HG02885 (cell line): ENCODE measurements at regions not wholly inside any gene's neighbourhood (a gene's known extent, or its start where the extent isn't known, plus 50 kb on each side); places are given as distances from the start of the nearest gene placed in this dataset.

Source experiments
- ATAC-seq: cut with Tn5 transposase; IDR thresholded peaks from one replicate; pipeline ENCODE4 v1.9.1; 2021; ENCODE audit warnings: mild to moderate bottlenecking; ENCODE audit not compliant: unreplicated experiment, poor library complexity

DNA sequence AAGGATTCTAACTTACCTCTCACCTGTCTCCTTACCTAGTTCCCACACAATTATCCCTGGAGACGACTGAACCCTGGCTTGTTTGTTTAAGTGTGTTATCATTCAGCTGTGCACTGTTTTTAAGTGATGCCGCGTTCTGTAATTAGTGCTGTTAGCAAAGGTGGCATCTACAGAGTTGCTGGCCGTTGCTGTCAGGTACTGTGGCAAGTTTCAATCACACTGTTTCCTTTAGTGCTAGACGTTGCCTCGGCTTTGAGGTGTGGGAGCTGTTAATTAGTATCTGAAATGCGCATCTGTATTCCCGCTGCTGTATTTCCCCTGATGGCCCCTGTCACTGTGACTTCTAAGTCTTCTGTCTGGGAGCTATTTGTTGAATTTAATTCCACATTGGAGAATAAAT, 193.8 kb upstream of the GAS1 start:
- ATAC-seq, result no peak

- ATAC-seq, result no peak
Measured at GRCh38 chr9:87146933-87147332, 199.6 kb upstream of the GAS1 start.

DNA sequence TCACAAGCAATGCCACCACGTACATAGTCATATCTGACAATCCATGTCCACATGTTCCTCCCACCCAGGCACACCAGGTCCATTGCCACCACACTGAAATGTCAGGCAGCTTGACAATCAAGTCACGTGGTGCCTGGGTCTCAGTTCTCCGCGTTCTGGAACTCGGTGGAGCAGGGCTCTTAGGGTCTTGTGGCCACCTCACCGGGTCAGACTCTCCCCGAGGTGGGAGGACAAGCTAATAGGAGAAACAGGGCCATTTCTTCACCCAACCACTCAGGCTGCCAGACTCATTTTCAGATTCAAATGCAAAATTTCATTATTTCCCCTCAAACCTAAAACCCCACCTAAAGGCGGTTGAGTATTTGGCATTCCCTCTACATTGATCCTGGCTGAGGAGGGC, 200.5 kb upstream of the GAS1 start:
- ATAC-seq, result no peak

GRCh38 chr9:87148331-87149104, 201.2 kb upstream of the GAS1 start:
- ATAC-seq, result no peak

- ATAC-seq, result no peak
Measured at GRCh38 chr9:87149799-87150198, 202.5 kb upstream of the GAS1 start.

- ATAC-seq, result no peak
Measured at GRCh38 chr9:87152256-87152655, 204.9 kb upstream of the GAS1 start.

DNA sequence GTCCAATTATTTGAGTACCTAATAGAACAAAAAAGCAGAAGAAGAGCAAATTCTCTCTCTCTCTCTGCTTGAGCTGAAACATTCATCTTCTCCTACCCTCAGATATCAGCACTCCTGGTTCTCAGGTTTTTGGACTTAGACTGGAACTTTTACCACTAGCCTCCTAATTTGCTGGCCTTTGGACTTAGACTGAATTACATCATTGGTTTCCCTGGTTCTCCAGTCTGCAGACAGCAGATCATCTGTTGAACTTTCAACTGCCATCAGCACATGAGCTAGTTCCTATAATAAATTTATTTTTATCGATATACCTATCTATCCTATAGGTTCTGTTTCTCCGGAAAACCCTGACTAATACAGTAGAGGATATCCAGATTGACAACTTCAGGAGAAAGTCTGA, 208.9 kb upstream of the GAS1 start:
- ATAC-seq, result no peak

DNA sequence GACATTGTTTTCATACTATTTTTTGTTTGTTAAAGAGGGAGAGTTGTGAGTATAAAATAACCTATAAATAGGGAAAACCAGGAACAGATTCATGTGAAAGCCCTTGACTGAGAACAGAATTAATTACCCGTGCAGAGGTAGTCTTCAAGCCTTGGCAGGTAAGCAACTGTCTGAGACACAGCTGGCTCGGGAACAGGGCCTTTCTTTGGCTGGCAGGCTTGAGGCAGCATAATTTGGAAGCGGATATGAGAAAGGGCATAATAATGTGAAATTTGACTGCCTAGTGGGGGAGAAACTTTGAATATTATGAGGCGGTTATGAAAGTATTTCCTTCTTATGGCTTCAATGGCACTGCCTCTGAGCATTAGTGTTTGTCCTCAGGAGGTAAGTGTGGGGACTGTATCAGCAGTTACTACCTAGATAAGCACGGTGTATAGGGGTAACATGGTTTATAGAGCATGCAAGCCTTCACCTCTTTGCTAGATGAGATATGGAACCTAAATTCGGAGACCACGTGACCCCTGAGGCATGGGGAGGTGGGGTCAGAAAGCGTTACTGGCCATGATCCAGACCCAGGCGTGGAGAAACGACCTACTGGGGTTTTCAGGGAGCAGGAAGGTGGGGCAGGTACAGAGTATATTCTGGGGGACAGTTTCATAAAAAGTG, 210.2 kb upstream of the GAS1 start:
- no peak for ATAC-seq

- ATAC-seq, result no peak
Measured at GRCh38 chr9:87158765-87159164, 211.5 kb upstream of the GAS1 start.

DNA sequence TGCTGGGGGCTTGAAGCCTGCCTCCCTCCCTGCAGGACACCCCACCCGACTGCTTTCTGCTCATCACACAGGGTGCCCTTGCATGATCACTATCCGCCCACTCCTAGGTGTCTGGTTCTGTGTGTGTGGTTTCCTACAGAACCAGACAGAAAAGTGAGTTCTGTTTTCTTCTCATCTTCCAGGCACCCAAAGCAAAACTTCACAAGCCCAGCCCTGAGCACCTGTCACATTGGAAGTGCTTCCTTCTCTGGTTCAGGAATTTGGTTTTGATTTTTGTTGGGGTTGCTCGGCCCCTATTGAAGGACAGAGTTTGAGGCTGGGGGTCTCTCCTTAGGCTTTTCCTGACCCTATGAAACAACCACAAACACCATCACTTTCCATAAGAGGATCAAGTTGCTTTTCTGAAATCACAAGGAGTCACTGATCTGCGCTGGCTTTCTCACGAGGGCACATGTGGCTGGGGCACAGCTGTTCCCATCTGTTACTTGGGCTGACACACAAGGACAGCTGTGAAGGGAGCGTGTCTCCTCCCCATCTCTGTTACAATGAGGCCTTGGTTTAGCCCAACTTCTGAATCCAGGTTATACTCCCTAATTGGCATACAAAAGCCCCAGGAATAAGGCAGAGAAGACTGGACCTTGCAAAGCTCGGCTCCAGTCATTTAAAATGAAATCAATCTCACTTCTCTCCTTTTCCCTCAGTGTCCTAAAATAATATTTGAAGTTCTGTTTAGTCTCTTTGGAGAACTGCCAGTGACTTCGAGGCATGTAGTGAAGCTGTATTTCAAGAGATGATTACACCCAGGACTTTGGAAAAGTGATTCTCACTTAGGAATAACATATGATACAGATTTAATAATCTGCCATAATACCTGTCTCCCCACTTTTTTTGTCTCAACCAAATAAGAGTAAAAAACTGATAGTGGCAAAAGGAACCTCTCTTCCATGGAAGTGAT, 213.1 kb upstream of the GAS1 start:
- ATAC-seq, result no peak

GRCh38 chr9:87167161-87167560, 219.9 kb upstream of the GAS1 start:
- no peak for ATAC-seq

DNA sequence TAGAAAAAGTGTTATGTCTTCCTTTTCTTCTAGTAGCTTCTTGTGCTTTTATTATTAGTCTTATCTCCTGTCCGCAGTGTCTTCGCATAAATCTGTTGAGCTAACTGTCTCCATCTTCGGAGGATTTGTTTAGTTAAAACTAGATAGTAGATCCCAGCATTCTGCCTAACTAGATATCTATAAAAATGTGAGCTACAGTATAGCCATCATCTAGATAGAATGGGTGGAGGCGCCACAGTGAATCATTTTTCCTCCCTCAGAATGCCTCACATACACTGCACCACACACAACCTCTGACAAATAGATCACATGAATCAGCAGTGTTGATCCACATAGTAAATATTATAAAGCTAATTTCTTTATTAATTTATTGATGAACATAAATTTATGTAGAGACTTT, 220.3 kb upstream of the GAS1 start:
- no peak for ATAC-seq

DNA sequence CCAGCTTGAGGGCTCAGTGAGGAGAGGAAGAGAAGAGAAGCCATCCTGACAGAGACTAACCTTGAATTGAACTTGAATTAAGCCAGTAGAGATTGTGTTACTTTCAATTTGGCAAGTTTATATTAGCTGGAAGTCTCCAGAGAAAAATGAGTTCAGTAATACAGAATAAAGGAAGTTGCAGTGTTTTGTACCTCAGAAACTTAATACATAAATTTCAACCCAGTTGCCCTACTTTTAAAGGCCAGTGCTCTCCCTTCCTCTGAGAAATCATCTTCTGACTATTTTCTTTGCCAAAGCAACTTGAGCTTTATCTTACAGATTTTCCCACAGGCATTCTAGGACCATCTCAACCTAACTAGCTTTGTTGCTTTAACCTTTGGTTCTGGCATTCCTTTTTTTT, 231.0 kb upstream of the GAS1 start:
- ATAC-seq, result no peak

DNA sequence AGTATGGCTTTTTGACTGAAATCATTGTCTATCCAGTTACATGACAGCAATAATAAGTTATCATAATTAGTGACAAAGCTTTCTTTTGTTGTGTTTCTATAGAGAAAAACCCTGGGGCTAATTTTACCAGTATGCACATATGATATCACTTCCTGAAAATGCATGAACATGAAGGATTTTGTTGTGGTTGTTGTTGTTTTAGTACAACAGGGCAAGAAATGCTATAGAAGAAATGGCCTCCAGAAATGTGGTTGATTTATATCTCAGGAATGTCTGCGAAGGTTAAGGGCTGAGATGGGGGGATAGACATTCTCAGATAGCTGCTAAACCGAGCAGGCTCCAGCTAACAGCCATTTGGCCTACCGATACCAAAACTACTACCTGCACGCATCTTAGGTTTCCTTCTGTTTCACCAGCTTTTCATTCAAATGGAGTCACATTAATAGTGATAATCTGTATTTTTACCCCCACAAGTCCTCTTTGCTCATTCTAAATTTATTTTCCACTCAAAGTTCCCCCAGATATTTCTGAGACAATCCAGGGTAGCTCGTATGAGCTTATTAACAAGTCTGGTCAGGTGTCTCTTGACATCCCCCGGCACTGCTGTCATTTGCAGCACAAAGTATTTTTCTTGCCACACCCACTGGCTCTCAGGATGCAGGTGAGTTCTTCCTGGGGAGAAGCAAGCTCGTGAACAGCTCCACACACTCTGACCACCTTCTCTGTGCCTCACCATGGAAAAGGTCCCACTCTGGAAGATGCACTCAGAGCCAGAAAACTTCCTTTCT, 232.4 kb upstream of the GAS1 start:
- ATAC-seq, result no peak

DNA sequence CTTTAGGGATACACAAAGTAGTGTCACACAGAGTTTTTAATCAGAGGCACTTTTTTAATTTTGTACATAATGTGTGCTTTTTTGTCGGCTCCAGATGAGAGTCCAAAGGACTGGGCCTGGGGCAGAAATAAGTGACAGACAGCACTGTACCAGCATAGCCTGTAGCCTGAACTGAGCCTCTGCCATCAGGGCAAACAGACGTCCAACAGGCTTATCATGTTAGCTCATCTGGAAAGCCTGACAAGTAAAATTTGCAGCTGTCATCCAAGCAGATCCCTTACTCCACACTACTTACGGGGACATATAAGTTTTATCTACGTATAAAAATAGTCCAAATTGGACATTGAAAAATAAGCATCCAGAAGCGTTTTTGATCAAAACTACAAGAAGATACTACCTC, 233.1 kb upstream of the GAS1 start:
- no peak for ATAC-seq

DNA sequence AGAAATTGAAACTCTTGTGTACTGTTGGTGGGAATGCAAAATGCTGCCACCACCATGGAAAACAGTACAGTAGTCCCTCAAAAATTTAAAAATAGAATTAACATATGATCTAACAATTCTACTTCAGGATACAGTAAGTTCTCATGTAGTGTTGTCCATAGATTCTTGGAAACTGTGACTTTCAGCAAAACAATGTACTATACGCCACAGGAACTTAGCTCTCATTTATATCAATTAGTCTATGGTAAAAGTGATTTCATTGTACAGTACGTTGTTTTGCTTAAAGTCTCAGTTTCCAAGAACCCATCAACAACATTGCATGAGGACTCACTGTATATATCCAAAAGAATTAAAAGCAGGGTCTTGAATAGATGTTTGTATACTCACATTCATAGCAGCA, 233.5 kb upstream of the GAS1 start:
- no peak for ATAC-seq

DNA sequence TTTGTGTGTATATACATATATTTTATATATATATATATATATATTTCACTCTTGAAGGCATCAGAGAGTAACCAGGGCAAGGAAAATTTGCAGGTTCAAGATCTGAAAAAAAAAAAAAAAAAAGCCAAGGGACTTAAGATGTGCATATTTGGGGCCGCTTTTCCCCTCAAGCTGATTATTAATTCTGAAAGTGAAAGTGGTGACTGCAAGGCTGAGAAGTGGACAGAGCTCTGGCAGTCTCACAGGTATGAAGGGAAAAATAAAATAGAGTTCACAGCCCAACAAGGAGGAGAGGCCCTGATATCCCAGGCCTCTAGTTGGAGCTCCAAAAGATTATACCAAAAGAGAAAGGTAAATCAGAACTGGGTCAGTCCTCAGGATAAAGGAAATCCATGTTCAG, 234.4 kb upstream of the GAS1 start:
- peak; percentile 58 for ATAC-seq

DNA sequence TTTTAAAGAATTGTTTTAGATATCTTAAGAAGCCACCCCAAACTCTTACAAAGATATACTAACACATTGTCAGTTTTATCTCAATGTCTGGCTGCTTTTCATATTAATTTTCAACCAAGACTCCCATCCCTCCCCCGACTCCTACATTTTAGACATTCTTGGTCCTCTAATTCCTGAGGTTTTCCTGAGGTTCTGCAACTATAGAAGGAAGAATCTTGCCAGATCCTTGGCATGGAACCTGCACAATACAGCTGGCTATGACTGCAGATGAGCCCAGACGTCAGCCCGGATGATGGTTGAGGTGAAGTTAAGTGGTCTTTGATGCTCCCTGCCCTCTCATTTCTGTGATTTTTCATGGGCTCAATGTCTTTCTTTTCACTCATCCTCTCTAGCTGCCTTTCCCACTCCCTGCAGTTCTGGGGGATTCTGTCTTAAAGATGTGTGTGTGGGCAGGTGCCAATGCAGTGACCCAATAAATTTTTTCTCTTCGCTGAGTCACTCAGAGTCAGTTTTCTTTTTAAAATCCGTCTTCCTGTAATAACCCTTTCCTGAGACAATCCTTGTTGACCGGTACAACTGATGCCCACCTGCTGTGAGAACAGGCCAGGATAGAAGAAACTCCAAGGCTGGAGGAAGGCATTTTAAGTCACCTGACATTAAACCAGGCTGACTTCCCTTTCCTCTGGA, 237.8 kb upstream of the GAS1 start:
- ATAC-seq, result no peak

DNA sequence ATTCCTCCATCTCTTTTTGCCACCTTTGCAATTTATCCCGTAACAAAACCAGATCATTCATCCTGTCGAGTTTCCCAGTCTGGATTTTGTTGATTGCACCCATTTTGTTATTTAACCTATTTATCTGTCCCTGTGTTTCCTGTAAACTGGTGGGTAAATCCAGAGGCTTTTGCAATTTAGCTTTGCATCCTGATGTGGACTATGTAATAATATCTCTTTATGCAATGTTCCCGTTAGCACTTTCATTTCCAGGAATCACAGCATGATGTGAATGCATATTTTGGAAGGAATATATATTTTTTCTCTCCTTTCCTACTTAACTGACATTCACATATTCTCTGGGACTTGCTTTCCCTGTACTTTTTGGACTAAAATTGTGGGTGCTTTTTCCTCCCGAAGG, 240.3 kb upstream of the GAS1 start:
- no peak for ATAC-seq

- ATAC-seq, result no peak
Measured at GRCh38 chr9:87189006-87189405, 241.7 kb upstream of the GAS1 start.
